Left lung (tissue), 4 donors: ENCODE measurements at regions not wholly inside any gene's neighbourhood (a gene's known extent, or its start where the extent isn't known, plus 50 kb on each side); places are given as distances from the start of the nearest gene placed in this dataset.

Experiments
- ATAC-seq: fragments of 200-7000 bp; cut with Tn5 transposase; one replicate; pipeline ENCODE4 v1.9.1; 2020; ENCODE audit warnings: moderate library complexity
- DNase-seq, 4 donors: peaks; one replicate each; pipeline ENCODE4 v3.0.0-alpha.2; 2013 to 2020
- H3K27ac ChIP-seq, 2 donors: fragments of 200-600 bp; sonication (generic) in 1 of 2; one replicate each; pipeline versions ENCODE4 v1.5.0 to v1.8.0; 2020 to 2021
- H3K27me3 ChIP-seq, 2 donors: fragments of 200-600 bp; sonication (generic) in 1 of 2; one replicate each; pipeline versions ENCODE4 v1.5.0 to v1.8.0; 2020 to 2021
- H3K36me3 ChIP-seq, 2 donors: fragments of 200-600 bp; sonication (generic) in 1 of 2; one replicate each; pipeline versions ENCODE4 v1.5.0 to v1.8.0; 2020 to 2021
- H3K4me1 ChIP-seq, 2 donors: fragments of 200-600 bp; one replicate each; pipeline ENCODE4 v1.8.0; 2021
- H3K4me3 ChIP-seq, 2 donors: fragments of 200-600 bp; sonication (generic) in 1 of 2; one replicate each; pipeline versions ENCODE4 v1.5.0 to v1.8.0; 2020 to 2021; ENCODE audit warnings: mild to moderate bottlenecking in 1 of 2
- H3K9me3 ChIP-seq, 2 donors: fragments of 200-600 bp; sonication (generic) in 1 of 2; one replicate each; pipeline versions ENCODE4 v1.5.0 to v1.8.0; 2020 to 2021
- intact Hi-C, 2 donors: fragments of 100-400 bp; cut with DNase I; formaldehyde crosslinking; loops; one replicate each; pipeline versions ENCODE4 v1.11.2 to v1.14.2; 2022
- TF ChIP-seq, protein P1 (sequence below), 2 donors: fragments of 200-600 bp; sonication (generic) in 1 of 2; IDR thresholded peaks; one replicate each; pipeline versions ENCODE4 v1.5.0 to v1.8.0; 2021; ENCODE audit warnings: antibody characterized with exemption in 2 of 2
- donor health status: DM: no; HTN: yes; CAD: no.
- donor health status: DM: no; HTN: no; CAD: no.

DNA sequence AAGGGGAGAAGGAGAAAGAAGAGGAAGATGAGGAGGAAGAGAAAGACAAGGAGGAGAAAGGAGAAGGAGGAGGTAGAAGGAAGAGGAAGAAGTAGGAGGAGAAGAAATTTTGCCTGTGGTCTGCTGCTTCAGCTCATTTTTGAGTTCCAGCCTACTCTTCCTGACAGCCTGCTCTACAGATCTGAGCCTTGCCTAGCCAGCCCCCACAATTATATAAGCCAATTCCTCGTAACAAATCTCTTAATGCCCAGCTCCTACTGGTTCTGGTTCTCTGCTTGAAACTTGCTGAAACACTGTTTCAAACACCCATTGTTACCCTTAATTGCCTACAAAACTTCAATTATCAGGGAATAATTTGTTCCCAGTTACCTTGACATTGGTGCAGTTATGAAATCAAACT, 1014.2 kb upstream of the CELF4 start:
- no peak for ATAC-seq
- no peaks in the 10 kb centered on the region for H3K9me3 ChIP-seq
- H3K4me3 ChIP-seq: no peak overlapping the region
- no peaks in the 10 kb centered on the region for H3K36me3 ChIP-seq
- intact Hi-C loops: no loop called here
- no peak overlapping the region for H3K27ac ChIP-seq
- TF ChIP-seq, protein P1, sequence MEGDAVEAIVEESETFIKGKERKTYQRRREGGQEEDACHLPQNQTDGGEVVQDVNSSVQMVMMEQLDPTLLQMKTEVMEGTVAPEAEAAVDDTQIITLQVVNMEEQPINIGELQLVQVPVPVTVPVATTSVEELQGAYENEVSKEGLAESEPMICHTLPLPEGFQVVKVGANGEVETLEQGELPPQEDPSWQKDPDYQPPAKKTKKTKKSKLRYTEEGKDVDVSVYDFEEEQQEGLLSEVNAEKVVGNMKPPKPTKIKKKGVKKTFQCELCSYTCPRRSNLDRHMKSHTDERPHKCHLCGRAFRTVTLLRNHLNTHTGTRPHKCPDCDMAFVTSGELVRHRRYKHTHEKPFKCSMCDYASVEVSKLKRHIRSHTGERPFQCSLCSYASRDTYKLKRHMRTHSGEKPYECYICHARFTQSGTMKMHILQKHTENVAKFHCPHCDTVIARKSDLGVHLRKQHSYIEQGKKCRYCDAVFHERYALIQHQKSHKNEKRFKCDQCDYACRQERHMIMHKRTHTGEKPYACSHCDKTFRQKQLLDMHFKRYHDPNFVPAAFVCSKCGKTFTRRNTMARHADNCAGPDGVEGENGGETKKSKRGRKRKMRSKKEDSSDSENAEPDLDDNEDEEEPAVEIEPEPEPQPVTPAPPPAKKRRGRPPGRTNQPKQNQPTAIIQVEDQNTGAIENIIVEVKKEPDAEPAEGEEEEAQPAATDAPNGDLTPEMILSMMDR (IDR thresholded peaks at IDR 0.05): no peak
- no peaks in the 10 kb centered on the region for H3K27me3 ChIP-seq
- H3K4me1 ChIP-seq: no peaks in the 10 kb centered on the region
- DNase-seq: no peak

DNA sequence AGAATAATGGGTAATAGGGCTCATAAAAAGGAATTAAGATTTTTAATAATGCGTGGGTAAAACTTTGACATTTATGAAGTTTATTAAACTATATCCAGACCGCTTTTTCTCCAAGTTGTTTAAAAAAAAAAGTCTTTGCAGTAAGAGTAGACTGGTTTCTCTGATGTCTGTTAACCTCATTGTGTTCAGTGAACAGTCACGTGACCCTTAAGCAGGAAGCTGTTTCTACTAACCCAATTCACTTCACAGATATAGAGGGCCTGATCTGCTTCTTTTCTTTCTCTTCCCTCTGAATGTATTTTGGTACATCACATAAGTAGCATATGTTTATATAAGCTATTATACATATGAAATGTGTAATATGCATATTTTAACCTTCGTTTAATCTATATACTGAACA, 1011.3 kb upstream of the CELF4 start:
- intact Hi-C loops: no loop called here
- DNase-seq (no peak), ATAC-seq (no peak)
- Histone ChIP-seq H3K4me1 (no peaks in the 10 kb centered on the region), H3K36me3 (no peaks in the 10 kb centered on the region), H3K27ac (no peak overlapping the region), H3K27me3 (no peaks in the 10 kb centered on the region), H3K9me3 (no peaks in the 10 kb centered on the region), H3K4me3 (no peak overlapping the region)
- TF ChIP-seq, protein P1 (IDR thresholded peaks at IDR 0.05): no peak

DNA sequence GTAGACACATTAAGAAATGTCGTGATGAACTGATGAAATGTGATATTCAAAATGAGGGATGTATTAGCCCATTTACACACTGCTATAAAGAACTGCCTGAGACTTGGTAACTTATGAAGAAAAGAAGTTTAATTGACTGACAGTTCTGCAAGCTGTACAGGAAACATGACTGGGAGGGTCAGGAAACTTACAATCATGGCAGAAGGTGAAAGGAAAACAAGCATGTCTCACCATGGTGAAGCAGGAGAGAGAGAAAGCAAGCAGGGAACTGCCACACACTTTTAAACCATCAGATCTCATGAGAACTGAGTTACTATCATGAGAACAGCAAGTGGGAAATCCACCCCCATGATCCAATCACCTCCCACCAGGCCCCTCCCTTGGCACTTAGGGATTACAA, 1010.8 kb upstream of the CELF4 start:
- ATAC-seq (no peak), DNase-seq (no peak)
- intact Hi-C loops: no loop called here
- H3K27me3 ChIP-seq: no peaks in the 10 kb centered on the region
- no peak overlapping the region for H3K27ac ChIP-seq
- no peak overlapping the region for H3K4me3 ChIP-seq
- TF ChIP-seq, protein P1 (IDR thresholded peaks at IDR 0.05): no peak
- no peaks in the 10 kb centered on the region for H3K36me3 ChIP-seq
- H3K9me3 ChIP-seq: no peaks in the 10 kb centered on the region
- no peaks in the 10 kb centered on the region for H3K4me1 ChIP-seq

DNA sequence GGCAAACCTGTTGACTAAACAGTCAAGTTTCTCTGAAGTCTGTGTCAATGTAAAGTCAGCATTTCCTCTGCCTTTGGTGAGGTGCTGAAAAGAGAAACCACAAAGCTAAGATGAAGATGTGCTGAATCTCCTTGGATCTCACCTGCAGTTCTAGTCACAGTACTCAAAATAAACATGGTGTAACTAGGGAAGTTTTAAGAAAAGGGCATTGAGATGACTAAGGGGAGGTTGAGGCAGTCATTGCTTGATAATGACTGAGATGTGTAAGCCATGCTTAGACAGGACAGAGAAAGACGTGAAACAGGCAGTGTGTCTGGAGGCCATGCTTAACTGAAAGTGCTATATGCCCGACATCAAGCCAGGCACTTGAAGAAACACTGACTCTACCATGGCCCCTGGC, 1010.0 kb upstream of the CELF4 start:
- Histone ChIP-seq H3K27me3 (no peaks in the 10 kb centered on the region), H3K4me3 (no peak overlapping the region), H3K9me3 (no peaks in the 10 kb centered on the region), H3K4me1 (no peaks in the 10 kb centered on the region), H3K27ac (no peak overlapping the region), H3K36me3 (no peaks in the 10 kb centered on the region)
- intact Hi-C loops: no loop called here
- TF ChIP-seq, protein P1 (IDR thresholded peaks at IDR 0.05): no peak
- DNase-seq (no peak), ATAC-seq (no peak)

DNA sequence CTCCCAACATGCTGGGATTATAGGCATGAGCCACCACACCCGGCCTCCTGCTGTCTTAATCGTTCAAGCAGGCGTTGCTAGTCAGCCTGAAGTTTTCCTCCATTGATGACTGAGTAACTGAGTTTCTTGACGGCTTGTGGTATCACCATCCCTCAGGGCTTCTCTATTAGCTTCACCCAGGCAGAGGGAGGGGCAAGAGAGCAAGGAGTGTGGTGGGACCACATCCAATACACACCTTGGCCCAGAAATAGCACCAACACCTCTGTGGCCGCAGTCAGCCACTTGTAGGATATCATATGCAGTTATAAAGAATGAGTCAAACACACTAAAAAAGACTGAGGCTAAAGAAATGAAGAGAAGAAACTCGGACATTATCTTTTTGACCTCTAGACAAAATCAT, 1009.4 kb upstream of the CELF4 start:
- Histone ChIP-seq H3K36me3 (no peaks in the 10 kb centered on the region), H3K9me3 (no peaks in the 10 kb centered on the region), H3K4me3 (no peak overlapping the region), H3K4me1 (no peaks in the 10 kb centered on the region), H3K27me3 (no peaks in the 10 kb centered on the region), H3K27ac (no peak overlapping the region)
- DNase-seq (no peak), ATAC-seq (no peak)
- intact Hi-C loops: no loop called here
- TF ChIP-seq, protein P1 (IDR thresholded peaks at IDR 0.05): no peak
